Ammon's horn (tissue), 1 donor: ENCODE measurements at regions not wholly inside any gene's neighbourhood (a gene's known extent, or its start where the extent isn't known, plus 50 kb on each side); places are given as distances from the start of the nearest gene placed in this dataset.
"Not testable (repeated sequence)": the region's sequence is repeated elsewhere in the genome, so short reads cannot be mapped to it uniquely, and the experiment has no call there.

Experiments
- DNase-seq: peaks from one replicate; pipeline ENCODE4 v3.0.0-alpha.2; 2016; ENCODE audit warnings: low spot score

DNA sequence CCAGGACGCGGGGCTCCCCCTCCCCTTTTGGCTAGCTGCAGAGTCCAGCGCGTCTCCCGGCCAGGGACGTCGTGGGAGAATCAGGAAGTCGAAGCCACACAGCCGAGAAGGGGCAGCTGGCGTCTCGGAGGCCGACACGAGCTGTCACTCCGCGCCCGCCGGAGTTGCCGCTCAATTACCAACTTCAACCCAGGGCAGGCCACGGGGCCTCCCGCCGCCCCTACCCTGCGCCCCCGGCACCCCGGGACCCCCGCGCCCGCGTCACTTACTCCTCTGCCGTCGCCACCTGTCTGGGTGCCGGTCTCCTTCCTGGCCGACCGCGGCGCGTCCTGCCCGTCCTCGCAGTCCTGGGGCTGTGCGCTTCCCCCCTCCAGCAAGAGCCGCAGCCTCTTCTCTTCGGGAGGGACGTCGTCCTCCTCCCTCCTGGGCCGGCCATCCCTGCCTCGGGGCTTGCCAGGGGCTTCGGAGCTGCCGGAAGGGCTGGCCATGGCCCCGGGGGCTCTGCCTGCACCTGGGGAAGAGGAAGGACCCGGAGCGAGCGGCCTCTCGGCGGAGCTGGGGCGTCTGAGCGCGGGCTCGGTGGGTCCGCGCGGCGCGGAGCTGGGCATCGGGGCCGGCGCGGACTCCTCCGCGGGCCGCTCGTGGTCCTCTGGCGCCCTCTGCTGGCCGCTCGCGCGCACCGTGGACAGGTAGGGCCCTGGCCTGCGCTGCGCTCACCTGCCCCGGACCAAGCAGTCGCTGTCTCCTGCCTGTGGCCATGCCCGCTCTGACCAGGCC lies 65.6 kb upstream of the CLEC6A start:
- peak; percentile 30 for DNase-seq

DNA sequence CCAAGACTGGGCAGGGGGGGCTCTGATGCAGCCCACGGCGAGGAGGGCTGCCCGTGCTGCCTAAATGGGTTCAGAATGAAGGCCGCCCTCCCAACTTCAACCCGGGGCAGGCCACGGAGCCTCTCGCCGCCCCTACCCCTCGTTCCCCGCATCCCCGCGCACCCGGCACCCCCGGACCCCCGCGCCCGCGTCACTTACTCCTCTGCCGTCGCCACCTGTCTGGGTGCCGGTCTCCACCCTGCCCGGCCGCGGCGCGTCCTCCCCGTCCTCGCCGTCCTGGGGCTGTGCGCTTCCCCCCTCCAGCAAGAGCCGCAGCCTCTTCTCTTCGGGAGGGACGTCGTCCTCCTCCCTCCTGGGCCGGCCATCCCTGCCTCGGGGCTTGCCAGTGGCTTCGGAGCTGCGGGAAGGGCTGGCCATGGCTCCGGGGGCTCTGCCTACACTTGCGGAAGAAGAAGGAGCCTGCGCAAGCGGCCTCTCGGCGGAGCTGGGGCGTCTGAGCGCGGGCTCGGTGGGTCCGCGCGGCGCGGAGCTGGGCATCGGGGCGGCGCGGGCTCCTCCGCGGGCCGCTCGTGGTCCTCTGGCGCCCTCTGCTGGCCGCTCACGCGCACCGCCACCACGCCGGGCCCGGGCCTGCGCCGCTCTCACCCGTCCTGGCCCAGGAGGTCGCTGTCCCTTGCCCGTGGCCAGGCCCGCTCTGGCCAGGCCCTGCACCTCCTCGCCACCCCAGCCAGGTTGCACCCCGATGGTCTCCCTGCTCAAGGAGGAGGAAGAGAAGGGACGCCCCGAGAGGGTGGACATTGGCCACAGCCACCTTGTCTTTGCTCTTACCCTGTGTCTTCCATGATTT lies 59.3 kb upstream of the CLEC6A start:
- peak; percentile 49 for DNase-seq

DNA sequence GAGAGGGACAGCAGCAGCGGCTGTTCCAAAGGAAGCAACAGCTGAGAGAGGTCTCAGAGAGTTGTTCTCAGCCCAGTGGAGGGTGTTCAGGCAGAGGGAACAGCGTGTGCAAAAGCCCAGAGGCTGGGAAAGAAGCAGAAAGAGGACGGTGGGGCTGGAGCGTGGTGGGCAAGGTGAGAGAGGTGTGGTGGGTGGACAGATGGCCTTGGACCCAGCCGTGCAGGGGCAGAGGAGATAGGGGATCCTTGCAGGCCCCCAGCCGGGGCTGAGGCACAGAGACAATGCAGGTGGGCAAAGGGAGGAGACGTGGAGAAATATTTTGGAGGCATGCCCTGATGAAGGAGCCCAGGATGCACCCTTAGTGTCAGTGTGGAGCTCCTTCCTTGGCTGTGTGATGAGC lies 58.4 kb upstream of the CLEC6A start:
- not testable (repeated sequence) for DNase-seq

DNA sequence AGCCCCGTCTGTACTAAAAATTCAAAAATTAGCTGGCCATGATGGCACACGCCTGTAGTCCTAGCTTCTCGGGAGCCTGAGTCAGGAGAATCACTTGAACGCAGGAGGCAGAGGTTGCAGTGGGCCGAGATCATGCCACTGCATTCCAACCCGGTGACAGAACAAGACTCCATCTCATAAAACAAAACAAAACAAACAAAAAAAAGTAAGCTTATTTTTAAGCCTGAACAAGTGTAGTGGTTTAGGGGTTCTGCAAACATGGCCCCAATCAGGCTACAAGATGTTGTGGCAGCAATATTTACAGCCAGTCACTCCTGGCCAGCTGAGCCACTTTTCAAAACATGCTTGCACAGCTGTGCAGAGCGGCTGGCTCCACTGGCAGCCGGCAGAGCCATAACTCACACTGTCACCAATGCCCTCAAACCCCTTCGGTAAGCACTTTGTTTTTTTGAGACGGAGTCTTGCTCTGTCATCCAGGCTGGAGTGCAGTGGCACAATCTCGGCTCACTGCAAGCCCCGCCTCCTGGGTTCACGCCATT lies 56.2 kb upstream of the CLEC6A start:
- not testable (repeated sequence) for DNase-seq

DNA sequence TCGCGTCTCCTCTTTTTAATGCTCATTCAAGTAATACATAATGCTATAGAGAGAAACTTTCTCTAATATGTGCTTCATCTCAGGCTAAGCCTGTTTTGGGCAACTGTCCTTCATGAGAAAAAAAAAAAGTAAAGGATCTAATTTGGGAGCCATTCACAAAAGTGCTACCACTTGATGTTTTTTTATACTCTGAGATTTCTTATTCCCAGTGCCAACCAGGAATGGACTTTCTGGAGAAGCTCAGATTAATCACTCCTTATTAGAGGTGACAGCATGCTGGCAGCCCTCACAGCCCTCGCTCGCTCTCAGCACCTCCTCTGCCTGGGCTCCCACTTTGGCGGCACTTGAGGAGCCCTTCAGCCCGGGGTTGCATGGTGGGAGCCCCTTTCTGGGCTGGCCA lies 51.9 kb upstream of the CLEC6A start:
- not testable (repeated sequence) for DNase-seq

DNA sequence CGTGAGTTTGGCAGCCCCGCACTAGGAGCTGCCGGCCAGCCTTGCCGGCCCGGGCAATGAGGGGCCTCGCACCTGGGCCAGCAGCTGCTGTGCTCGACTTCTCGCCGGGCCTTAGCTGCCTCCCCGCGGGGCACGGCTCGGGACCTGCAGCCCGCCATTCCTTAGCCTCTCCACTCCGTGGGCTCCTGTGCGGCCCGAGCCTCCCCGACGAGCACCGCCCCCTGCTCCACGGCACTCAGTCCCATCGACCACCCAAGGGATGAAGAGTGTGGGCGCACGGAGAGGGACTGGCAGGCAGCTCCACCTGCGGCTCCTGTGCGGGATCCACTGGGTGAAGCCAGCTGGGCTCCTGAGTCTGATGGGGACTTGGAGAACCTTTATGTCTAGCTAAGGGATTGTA lies 51.4 kb upstream of the CLEC6A start:
- not testable (repeated sequence) for DNase-seq
